ENCODE measurements at regions not wholly inside any gene's neighbourhood (a gene's known extent, or its start where the extent isn't known, plus 50 kb on each side); places are given as distances from the start of the nearest gene placed in this dataset.
A peak's percentile ranks its signal among the peaks of the same experiment; 100 is the strongest.

- H2BK5ac ChIP-seq (ENCODE audit: low read depth, low read length, poor library complexity, severe bottlenecking), result no peak overlapping the region
- no peak for DNase-seq
- no peak overlapping the region for H3K9ac ChIP-seq (ENCODE audit: low read length)
- no peak overlapping the region for H3K27ac ChIP-seq (ENCODE audit: low read length, poor library complexity, severe bottlenecking)
- no peaks in the 10 kb centered on the region for H3K36me3 ChIP-seq (ENCODE audit: control insufficient read depth in 1 of 2, insufficient read depth in 2 of 2, low read depth in 1 of 2, low read length in 2 of 2)
- H3K4me3 ChIP-seq (ENCODE audit: insufficient read depth in 1 of 2, low read depth in 1 of 2, low read length in 2 of 2), result no peak overlapping the region
- H3K9me3 ChIP-seq (ENCODE audit: control insufficient read depth, low read length), result peaks cover 12% of the 10 kb centered on the region
- H2AK5ac ChIP-seq (ENCODE audit: low read length, severe bottlenecking), result no peak overlapping the region
- H2BK15ac ChIP-seq (ENCODE audit: low read depth, poor library complexity, severe bottlenecking), result no peak overlapping the region
- H3K4ac ChIP-seq (ENCODE audit: low read depth in 1 of 2, low read length in 2 of 2), result no peak overlapping the region
- H3K4me1 ChIP-seq (ENCODE audit: control insufficient read depth, insufficient read depth, low read depth, low read length), result no peaks in the 10 kb centered on the region
- H3K14ac ChIP-seq (ENCODE audit: low read length in 2 of 2), result no peak overlapping the region
- H2BK12ac ChIP-seq (ENCODE audit: low read length in 2 of 2), result no peak overlapping the region
- H4K8ac ChIP-seq (ENCODE audit: low read length), result no peak overlapping the region
- H4K91ac ChIP-seq (ENCODE audit: low read length), result no peak overlapping the region
- H3K4me2 ChIP-seq (ENCODE audit: low read length, poor library complexity, severe bottlenecking), result no peak overlapping the region
- no peak overlapping the region for H2AFZ ChIP-seq (ENCODE audit: low read depth, low read length)
- H3K27me3 ChIP-seq (ENCODE audit: control insufficient read depth in 1 of 2, insufficient read depth in 1 of 2, low read length in 2 of 2), result no peaks in the 10 kb centered on the region
- no peak overlapping the region for H3K18ac ChIP-seq (ENCODE audit: low read depth in 1 of 2, low read length in 2 of 2)
- no peak overlapping the region for H3K23ac ChIP-seq (ENCODE audit: low read length in 2 of 2)
- H2BK120ac ChIP-seq (ENCODE audit: low read depth, low read length), result no peak overlapping the region
- no peaks in the 10 kb centered on the region for H3K79me1 ChIP-seq (replicated peaks; ENCODE audit: low read length, poor library complexity, severe bottlenecking)
Measured at GRCh38 chr21:27688773-27689172, 721.9 kb upstream of the ADAMTS5 start.

GRCh38 chr21:27683292-27683691 is 716.4 kb upstream of the ADAMTS5 start:
- Histone ChIP-seq H3K4me1 (ENCODE audit: control insufficient read depth, insufficient read depth, low read depth, low read length) (no peaks in the 10 kb centered on the region), H3K36me3 (ENCODE audit: control insufficient read depth in 1 of 2, insufficient read depth in 2 of 2, low read depth in 1 of 2, low read length in 2 of 2) (no peaks in the 10 kb centered on the region), H3K9ac (ENCODE audit: low read length) (no peak overlapping the region), H4K8ac (ENCODE audit: low read length) (no peak overlapping the region), H2AK5ac (ENCODE audit: low read length, severe bottlenecking) (no peak overlapping the region), H2AFZ (ENCODE audit: low read depth, low read length) (no peak overlapping the region), H2BK12ac (ENCODE audit: low read length in 2 of 2) (no peak overlapping the region), H2BK15ac (ENCODE audit: low read depth, poor library complexity, severe bottlenecking) (no peak overlapping the region), H3K79me1 (replicated peaks; ENCODE audit: low read length, poor library complexity, severe bottlenecking) (no peaks in the 10 kb centered on the region), H3K4ac (ENCODE audit: low read depth in 1 of 2, low read length in 2 of 2) (no peak overlapping the region), H2BK120ac (ENCODE audit: low read depth, low read length) (no peak overlapping the region), H3K27me3 (ENCODE audit: control insufficient read depth in 1 of 2, insufficient read depth in 1 of 2, low read length in 2 of 2) (no peaks in the 10 kb centered on the region), H3K4me3 (ENCODE audit: insufficient read depth in 1 of 2, low read depth in 1 of 2, low read length in 2 of 2) (no peak overlapping the region), H2BK5ac (ENCODE audit: low read depth, low read length, poor library complexity, severe bottlenecking) (no peak overlapping the region), H3K14ac (ENCODE audit: low read length in 2 of 2) (no peak overlapping the region), H3K18ac (ENCODE audit: low read depth in 1 of 2, low read length in 2 of 2) (no peak overlapping the region), H4K91ac (ENCODE audit: low read length) (no peak overlapping the region), H3K4me2 (ENCODE audit: low read length, poor library complexity, severe bottlenecking) (no peak overlapping the region), H3K23ac (ENCODE audit: low read length in 2 of 2) (no peak overlapping the region), H3K9me3 (ENCODE audit: control insufficient read depth, low read length) (no peaks in the 10 kb centered on the region), H3K27ac (ENCODE audit: low read length, poor library complexity, severe bottlenecking) (no peak overlapping the region)
- no peak for DNase-seq
- WGBS, result 100% methylated on average over 1 of the region's 2 CpGs

- H3K4me3 ChIP-seq (ENCODE audit: insufficient read depth in 1 of 2, low read depth in 1 of 2, low read length in 2 of 2), result no peak overlapping the region
- 67% methylated on average over 1 of the region's 2 CpGs for WGBS
- no peak overlapping the region for H3K4me2 ChIP-seq (ENCODE audit: low read length, poor library complexity, severe bottlenecking)
- no peaks in the 10 kb centered on the region for H3K36me3 ChIP-seq (ENCODE audit: control insufficient read depth in 1 of 2, insufficient read depth in 2 of 2, low read depth in 1 of 2, low read length in 2 of 2)
- peak overlapping the region; percentile 1 for H3K9ac ChIP-seq (ENCODE audit: low read length)
- no peaks in the 10 kb centered on the region for H3K9me3 ChIP-seq (ENCODE audit: control insufficient read depth, low read length)
- no peak overlapping the region for H2BK15ac ChIP-seq (ENCODE audit: low read depth, poor library complexity, severe bottlenecking)
- H3K14ac ChIP-seq (ENCODE audit: low read length in 2 of 2), result no peak overlapping the region
- no peak overlapping the region for H2AFZ ChIP-seq (ENCODE audit: low read depth, low read length)
- no peak overlapping the region for H3K4ac ChIP-seq (ENCODE audit: low read depth in 1 of 2, low read length in 2 of 2)
- no peak overlapping the region for H3K18ac ChIP-seq (ENCODE audit: low read depth in 1 of 2, low read length in 2 of 2)
- no peaks in the 10 kb centered on the region for H3K4me1 ChIP-seq (ENCODE audit: control insufficient read depth, insufficient read depth, low read depth, low read length)
- H2BK12ac ChIP-seq (ENCODE audit: low read length in 2 of 2), result no peak overlapping the region
- H4K8ac ChIP-seq (ENCODE audit: low read length), result no peak overlapping the region
- H3K27me3 ChIP-seq (ENCODE audit: control insufficient read depth in 1 of 2, insufficient read depth in 1 of 2, low read length in 2 of 2), result no peaks in the 10 kb centered on the region
- H3K79me1 ChIP-seq (replicated peaks; ENCODE audit: low read length, poor library complexity, severe bottlenecking), result no peaks in the 10 kb centered on the region
- DNase-seq, result peak; percentile 19
- H3K27ac ChIP-seq (ENCODE audit: low read length, poor library complexity, severe bottlenecking), result no peak overlapping the region
- no peak overlapping the region for H2BK5ac ChIP-seq (ENCODE audit: low read depth, low read length, poor library complexity, severe bottlenecking)
- H3K23ac ChIP-seq (ENCODE audit: low read length in 2 of 2), result no peak overlapping the region
- H4K91ac ChIP-seq (ENCODE audit: low read length), result no peak overlapping the region
- H2AK5ac ChIP-seq (ENCODE audit: low read length, severe bottlenecking), result no peak overlapping the region
- no peak overlapping the region for H2BK120ac ChIP-seq (ENCODE audit: low read depth, low read length)
Measured at GRCh38 chr21:27681841-27682240, 715.0 kb upstream of the ADAMTS5 start.

- no peak overlapping the region for H2BK12ac ChIP-seq (ENCODE audit: low read length in 2 of 2)
- no peak overlapping the region for H2AFZ ChIP-seq (ENCODE audit: low read depth, low read length)
- no peak overlapping the region for H3K23ac ChIP-seq (ENCODE audit: low read length in 2 of 2)
- H3K27me3 ChIP-seq (ENCODE audit: control insufficient read depth in 1 of 2, insufficient read depth in 1 of 2, low read length in 2 of 2), result no peaks in the 10 kb centered on the region
- no peak overlapping the region for H3K14ac ChIP-seq (ENCODE audit: low read length in 2 of 2)
- H3K9me3 ChIP-seq (ENCODE audit: control insufficient read depth, low read length), result no peaks in the 10 kb centered on the region
- no peaks in the 10 kb centered on the region for H3K4me1 ChIP-seq (ENCODE audit: control insufficient read depth, insufficient read depth, low read depth, low read length)
- no peak overlapping the region for H3K4me2 ChIP-seq (ENCODE audit: low read length, poor library complexity, severe bottlenecking)
- no peaks in the 10 kb centered on the region for H3K36me3 ChIP-seq (ENCODE audit: control insufficient read depth in 1 of 2, insufficient read depth in 2 of 2, low read depth in 1 of 2, low read length in 2 of 2)
- H3K4me3 ChIP-seq (ENCODE audit: insufficient read depth in 1 of 2, low read depth in 1 of 2, low read length in 2 of 2), result no peak overlapping the region
- H2BK120ac ChIP-seq (ENCODE audit: low read depth, low read length), result no peak overlapping the region
- no peak overlapping the region for H2BK5ac ChIP-seq (ENCODE audit: low read depth, low read length, poor library complexity, severe bottlenecking)
- H4K8ac ChIP-seq (ENCODE audit: low read length), result no peak overlapping the region
- no peak overlapping the region for H3K27ac ChIP-seq (ENCODE audit: low read length, poor library complexity, severe bottlenecking)
- H2BK15ac ChIP-seq (ENCODE audit: low read depth, poor library complexity, severe bottlenecking), result no peak overlapping the region
- no peaks in the 10 kb centered on the region for H3K79me1 ChIP-seq (replicated peaks; ENCODE audit: low read length, poor library complexity, severe bottlenecking)
- no peak overlapping the region for H3K9ac ChIP-seq (ENCODE audit: low read length)
- H2AK5ac ChIP-seq (ENCODE audit: low read length, severe bottlenecking), result no peak overlapping the region
- no peak overlapping the region for H3K4ac ChIP-seq (ENCODE audit: low read depth in 1 of 2, low read length in 2 of 2)
- DNase-seq, result peak; percentile 29
- H4K91ac ChIP-seq (ENCODE audit: low read length), result no peak overlapping the region
- H3K18ac ChIP-seq (ENCODE audit: low read depth in 1 of 2, low read length in 2 of 2), result no peak overlapping the region
Measured at GRCh38 chr21:27681038-27681437, 714.1 kb upstream of the ADAMTS5 start.
